Lower leg skin (tissue), 3 donors: ENCODE measurements at regions not wholly inside any gene's neighbourhood (a gene's known extent, or its start where the extent isn't known, plus 50 kb on each side); places are given as distances from the start of the nearest gene placed in this dataset.
"Not testable (repeated sequence)": the region's sequence is repeated elsewhere in the genome, so short reads cannot be mapped to it uniquely, and the experiment has no call there.

Experiments used
- POLR2A ChIP-seq, 2 donors: fragments of 450-650 bp; IDR thresholded peaks; one replicate each; pipeline ENCODE4 v1.6.1; 2016 to 2017; ENCODE audit warnings: antibody characterized with exemption in 2 of 2, mild to moderate bottlenecking in 1 of 2, moderate library complexity in 1 of 2
- TF ChIP-seq, protein P1 (sequence below), 3 donors: fragments of 450-650 bp; IDR thresholded peaks; one replicate each; pipeline ENCODE4 v1.5.1; 2016; ENCODE audit warnings: antibody characterized with exemption in 3 of 3, mild to moderate bottlenecking in 3 of 3, moderate library complexity in 2 of 3

DNA sequence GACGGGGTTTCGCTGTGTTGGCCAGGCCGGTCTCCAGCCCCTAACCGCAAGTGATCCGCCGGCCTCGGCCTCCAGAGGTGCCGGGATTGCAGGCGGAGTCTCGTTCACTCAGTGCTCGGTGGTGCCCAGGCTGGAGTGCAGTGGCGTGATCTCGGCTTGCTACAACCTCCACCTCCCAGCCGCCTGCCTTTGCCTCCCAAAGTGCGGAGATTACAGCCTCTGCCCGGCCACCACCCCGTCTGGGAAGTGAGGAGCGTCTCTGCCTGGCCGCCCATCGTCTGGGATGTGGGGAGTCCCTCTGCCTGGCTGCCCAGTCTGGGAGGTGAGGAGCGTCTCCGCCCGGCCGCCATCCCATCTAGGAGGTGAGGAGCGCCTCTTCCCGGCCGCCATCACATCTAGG, 68.3 kb upstream of the ALDH1B1 start:
- TF ChIP-seq, protein P1, sequence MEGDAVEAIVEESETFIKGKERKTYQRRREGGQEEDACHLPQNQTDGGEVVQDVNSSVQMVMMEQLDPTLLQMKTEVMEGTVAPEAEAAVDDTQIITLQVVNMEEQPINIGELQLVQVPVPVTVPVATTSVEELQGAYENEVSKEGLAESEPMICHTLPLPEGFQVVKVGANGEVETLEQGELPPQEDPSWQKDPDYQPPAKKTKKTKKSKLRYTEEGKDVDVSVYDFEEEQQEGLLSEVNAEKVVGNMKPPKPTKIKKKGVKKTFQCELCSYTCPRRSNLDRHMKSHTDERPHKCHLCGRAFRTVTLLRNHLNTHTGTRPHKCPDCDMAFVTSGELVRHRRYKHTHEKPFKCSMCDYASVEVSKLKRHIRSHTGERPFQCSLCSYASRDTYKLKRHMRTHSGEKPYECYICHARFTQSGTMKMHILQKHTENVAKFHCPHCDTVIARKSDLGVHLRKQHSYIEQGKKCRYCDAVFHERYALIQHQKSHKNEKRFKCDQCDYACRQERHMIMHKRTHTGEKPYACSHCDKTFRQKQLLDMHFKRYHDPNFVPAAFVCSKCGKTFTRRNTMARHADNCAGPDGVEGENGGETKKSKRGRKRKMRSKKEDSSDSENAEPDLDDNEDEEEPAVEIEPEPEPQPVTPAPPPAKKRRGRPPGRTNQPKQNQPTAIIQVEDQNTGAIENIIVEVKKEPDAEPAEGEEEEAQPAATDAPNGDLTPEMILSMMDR (IDR thresholded peaks at IDR 0.05): not testable (repeated sequence)
- TF ChIP-seq POLR2A (IDR thresholded peaks at IDR 0.05): not testable (repeated sequence)
